ENCODE measurements at regions not wholly inside any gene's neighbourhood (a gene's known extent, or its start where the extent isn't known, plus 50 kb on each side); places are given as distances from the start of the nearest gene placed in this dataset.

- no peak for TF ChIP-seq POLR2A (IDR thresholded peaks at IDR 0.05; ENCODE audit: low read depth, low read length)
- TF ChIP-seq POLR2AphosphoS5 (IDR thresholded peaks at IDR 0.05; ENCODE audit: low read depth, low read length), result no peak
Measured at GRCh38 chr6:67757465-67758033, 877.5 kb upstream of the ADGRB3 start.

All from GM12891 (cell line).